Osteoblast (primary cell): ENCODE measurements at regions not wholly inside any gene's neighbourhood (a gene's known extent, or its start where the extent isn't known, plus 50 kb on each side); places are given as distances from the start of the nearest gene placed in this dataset.

ENCODE experiments used
- DNase-seq: peaks from one replicate; pipeline ENCODE4 v3.0.0; 2011; ENCODE audit warnings: low spot score, mixed read lengths; ENCODE audit not compliant: insufficient read length; ENCODE audit errors: missing footprints
- H2AFZ ChIP-seq: 2 replicates; pipeline ENCODE4 v1.6.0; 2011; ENCODE audit warnings: mild to moderate bottlenecking, low read length
- H3K27ac ChIP-seq: 2 replicates; pipeline ENCODE4 v1.5.1; 2011; ENCODE audit warnings: mild to moderate bottlenecking, low read depth, low read length, moderate library complexity
- H3K27me3 ChIP-seq: 2 replicates; pipeline ENCODE4 v1.6.0; 2012; ENCODE audit warnings: mild to moderate bottlenecking, control low read depth, inconsistent platforms, low read length, moderate library complexity; ENCODE audit not compliant: insufficient read depth
- H3K36me3 ChIP-seq: 2 replicates; pipeline ENCODE4 v1.5.1; 2011; ENCODE audit warnings: mild to moderate bottlenecking, low read length, control low read depth, moderate library complexity; ENCODE audit not compliant: insufficient read depth
- H3K4me1 ChIP-seq: 2 replicates; pipeline ENCODE4 v1.5.1; 2011; ENCODE audit warnings: mild to moderate bottlenecking, low read length, control low read depth, moderate library complexity; ENCODE audit not compliant: insufficient read depth
- H3K4me2 ChIP-seq: 2 replicates; pipeline ENCODE4 v1.6.0; 2011; ENCODE audit warnings: mild to moderate bottlenecking, low read length; ENCODE audit not compliant: insufficient read depth
- H3K4me3 ChIP-seq: fragments of 200-600 bp; sonication (generic); 3 replicates; pipeline ENCODE4 v1.5.1; 2012; ENCODE audit warnings: mild to moderate bottlenecking, low read length, inconsistent platforms; ENCODE audit not compliant: insufficient read depth
- H3K79me2 ChIP-seq: 2 replicates; pipeline ENCODE4 v1.6.0; 2012; ENCODE audit warnings: mild to moderate bottlenecking, low read length, control low read depth, inconsistent platforms; ENCODE audit not compliant: insufficient read depth
- H3K9me3 ChIP-seq: 2 replicates; pipeline ENCODE4 v1.5.1; 2011; ENCODE audit warnings: low read depth, low read length, control low read depth
- H4K20me1 ChIP-seq: 2 replicates; pipeline ENCODE4 v1.6.0; 2012; ENCODE audit warnings: mild to moderate bottlenecking, low read length, control low read depth; ENCODE audit not compliant: insufficient read depth
- CTCF ChIP-seq: IDR thresholded peaks from 2 replicates; pipeline ENCODE4 v1.5.1; 2011; ENCODE audit warnings: mild to moderate bottlenecking, low read depth, low read length, moderate library complexity; ENCODE audit errors: extremely low read depth

- Histone ChIP-seq H3K4me1 (no peaks in the 10 kb centered on the region), H2AFZ (no peak overlapping the region), H3K79me2 (no peaks in the 10 kb centered on the region), H3K27ac (no peak overlapping the region), H3K36me3 (no peaks in the 10 kb centered on the region), H3K27me3 (no peaks in the 10 kb centered on the region), H3K4me3 (no peak overlapping the region), H3K9me3 (peaks cover 5% of the 10 kb centered on the region), H3K4me2 (no peak overlapping the region), H4K20me1 (no peaks in the 10 kb centered on the region)
- no peak for TF ChIP-seq CTCF
- no peak for DNase-seq
Observed at GRCh38 chr6:95286874-95287273, 290.5 kb upstream of the MANEA start.

GRCh38 chr6:95288251-95288650, 289.1 kb upstream of the MANEA start:
- DNase-seq, result no peak
- Histone ChIP-seq H4K20me1 (no peaks in the 10 kb centered on the region), H3K27me3 (no peaks in the 10 kb centered on the region), H2AFZ (no peak overlapping the region), H3K4me2 (no peak overlapping the region), H3K9me3 (peaks cover 5% of the 10 kb centered on the region), H3K27ac (no peak overlapping the region), H3K79me2 (no peaks in the 10 kb centered on the region), H3K4me1 (no peaks in the 10 kb centered on the region), H3K36me3 (no peaks in the 10 kb centered on the region), H3K4me3 (no peak overlapping the region)
- TF ChIP-seq CTCF, result no peak

- no peak for DNase-seq
- TF ChIP-seq CTCF, result no peak
- no peaks in the 10 kb centered on the region for H4K20me1 ChIP-seq
- no peak overlapping the region for H3K4me2 ChIP-seq
- H3K79me2 ChIP-seq, result no peaks in the 10 kb centered on the region
- no peaks in the 10 kb centered on the region for H3K4me1 ChIP-seq
- no peak overlapping the region for H2AFZ ChIP-seq
- H3K27ac ChIP-seq, result no peak overlapping the region
- peaks cover 6% of the 10 kb centered on the region for H3K9me3 ChIP-seq
- H3K4me3 ChIP-seq, result no peak overlapping the region
- no peaks in the 10 kb centered on the region for H3K27me3 ChIP-seq
- H3K36me3 ChIP-seq, result no peaks in the 10 kb centered on the region
Observed at GRCh38 chr6:95292011-95292410, 285.3 kb upstream of the MANEA start.

- TF ChIP-seq CTCF, result no peak
- H2AFZ ChIP-seq, result no peak overlapping the region
- no peaks in the 10 kb centered on the region for H4K20me1 ChIP-seq
- no peaks in the 10 kb centered on the region for H3K79me2 ChIP-seq
- H3K4me1 ChIP-seq, result no peaks in the 10 kb centered on the region
- no peaks in the 10 kb centered on the region for H3K27me3 ChIP-seq
- no peak overlapping the region for H3K4me3 ChIP-seq
- H3K36me3 ChIP-seq, result no peaks in the 10 kb centered on the region
- peaks cover 4% of the 10 kb centered on the region for H3K9me3 ChIP-seq
- no peak overlapping the region for H3K27ac ChIP-seq
- no peak overlapping the region for H3K4me2 ChIP-seq
- no peak for DNase-seq
Observed at GRCh38 chr6:95293257-95293656, 284.1 kb upstream of the MANEA start.
